GM12891 (cell line): ENCODE measurements at regions not wholly inside any gene's neighbourhood (a gene's known extent, or its start where the extent isn't known, plus 50 kb on each side); places are given as distances from the start of the nearest gene placed in this dataset.

Source experiments
- DNase-seq: peaks from one replicate; pipeline ENCODE4 v3.0.0; 2011; ENCODE audit warnings: low spot score; ENCODE audit not compliant: insufficient read length
- FAIRE-seq: peaks from 2 replicates; lab custom pipeline; 2011; peaks lifted over from hg19 to GRCh38; lab: Jason Lieb, UNC
- PAX5 ChIP-seq: IDR thresholded peaks from 2 replicates; pipeline ENCODE4 v1.6.1; 2011; ENCODE audit warnings: low read length, moderate library complexity, mild to moderate bottlenecking; ENCODE audit not compliant: insufficient read depth, severe bottlenecking
- POLR2A ChIP-seq: IDR thresholded peaks from 2 replicates; pipeline ENCODE4 v1.6.1; 2011; ENCODE audit warnings: low read depth, low read length, control low read depth
- POLR2AphosphoS5 ChIP-seq: IDR thresholded peaks from 2 replicates; pipeline ENCODE4 v1.6.1; 2011; ENCODE audit warnings: low read depth, low read length, control low read depth
- POU2F2 ChIP-seq: IDR thresholded peaks from 2 replicates; pipeline ENCODE4 v1.6.1; 2011; ENCODE audit warnings: low read depth, mild to moderate bottlenecking, control low read depth, low read length, moderate library complexity
- SPI1 ChIP-seq: IDR thresholded peaks from 2 replicates; pipeline ENCODE4 v1.6.1; 2011; ENCODE audit warnings: low read depth, low read length, control low read depth
- TAF1 ChIP-seq: IDR thresholded peaks from 2 replicates; pipeline ENCODE4 v1.6.1; 2011; ENCODE audit warnings: low read depth, low read length, control low read depth

DNA sequence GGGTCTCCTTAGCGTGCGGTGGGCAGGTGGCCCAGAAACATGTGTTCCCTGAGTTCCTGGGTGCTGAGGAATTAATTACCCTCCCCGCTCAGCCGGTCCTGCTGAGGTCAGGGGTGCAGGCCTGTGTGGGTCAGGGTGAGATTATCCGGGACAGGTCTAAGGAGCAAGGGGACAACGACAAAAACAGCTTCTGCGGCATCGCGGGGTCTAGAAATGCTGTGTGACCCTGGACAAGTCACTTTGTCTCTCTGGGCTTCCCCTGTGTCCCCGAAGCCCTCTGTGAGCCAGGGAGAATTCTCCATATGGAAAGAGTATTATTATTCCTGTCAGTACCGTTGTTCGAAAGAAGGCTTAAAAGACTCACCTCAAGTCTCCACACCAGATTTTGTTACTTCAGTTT, 186.1 kb downstream of the MN1 start:
- DNase-seq (no peak), FAIRE-seq (no peak)
- TF ChIP-seq PAX5 (no peak), POLR2AphosphoS5 (no peak), SPI1 (no peak), TAF1 (no peak), POLR2A (no peak), POU2F2 (no peak)

DNA sequence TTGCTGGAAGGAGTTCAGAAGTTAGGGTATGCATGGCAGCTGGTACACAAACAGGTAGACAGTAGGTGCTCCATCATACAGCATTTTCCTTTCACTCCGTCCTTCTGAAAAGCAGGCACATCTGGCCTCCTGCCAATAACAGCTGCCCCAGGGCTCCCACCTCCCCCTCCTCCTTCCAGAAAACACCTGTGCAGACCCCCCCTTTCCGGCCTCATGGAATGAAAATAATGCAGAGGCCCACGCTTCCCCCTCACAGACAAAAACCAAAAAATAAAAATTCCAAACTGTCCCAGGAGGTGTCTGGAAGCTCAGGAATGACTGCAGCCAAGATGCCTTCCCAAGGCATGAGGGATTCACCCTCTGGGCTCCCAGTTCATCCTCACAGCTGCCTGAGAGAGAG, 185.5 kb downstream of the MN1 start:
- FAIRE-seq = no peak
- no peak for TF ChIP-seq POU2F2
- no peak for TF ChIP-seq PAX5
- no peak for TF ChIP-seq SPI1
- no peak for TF ChIP-seq TAF1
- no peak for TF ChIP-seq POLR2A
- no peak for TF ChIP-seq POLR2AphosphoS5
- no peak for DNase-seq

DNA sequence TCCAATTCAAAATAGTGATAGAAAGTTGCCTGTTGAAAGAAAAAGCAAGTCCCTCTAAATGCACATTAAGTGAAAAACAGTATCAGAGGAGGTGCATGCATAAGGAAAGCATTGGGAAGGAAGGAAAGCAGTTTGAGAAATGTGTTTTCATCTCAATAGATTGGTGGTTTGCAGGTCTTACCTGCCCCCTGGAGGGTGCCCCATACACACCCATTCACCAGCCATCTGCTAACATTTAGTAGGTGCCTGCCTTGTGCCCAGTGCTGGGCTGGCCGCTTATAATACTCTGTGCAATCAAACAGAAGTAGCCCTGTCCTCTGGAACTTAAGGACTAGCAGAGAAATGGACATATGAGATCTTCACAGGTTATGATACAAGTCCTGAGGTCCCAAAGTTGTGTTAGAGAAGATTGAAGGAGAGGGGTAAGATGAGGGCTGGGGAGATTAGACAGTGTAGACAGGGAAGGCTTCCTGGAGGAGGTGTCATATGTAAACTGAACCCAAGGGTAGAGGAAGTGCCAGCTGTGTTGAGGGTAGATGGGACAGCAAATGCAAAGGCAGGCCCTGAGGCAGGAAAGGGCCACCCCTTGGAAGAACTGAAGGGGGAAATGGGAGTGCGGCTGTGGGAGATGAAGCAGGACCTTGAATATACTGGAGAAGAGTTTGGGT, 184.2 kb downstream of the MN1 start:
- FAIRE-seq (no peak), DNase-seq (no peak)
- TF ChIP-seq SPI1 = no peak
- TF ChIP-seq POLR2AphosphoS5 = no peak
- TF ChIP-seq TAF1 = no peak
- no peak for TF ChIP-seq POU2F2
- no peak for TF ChIP-seq PAX5
- no peak for TF ChIP-seq POLR2A

DNA sequence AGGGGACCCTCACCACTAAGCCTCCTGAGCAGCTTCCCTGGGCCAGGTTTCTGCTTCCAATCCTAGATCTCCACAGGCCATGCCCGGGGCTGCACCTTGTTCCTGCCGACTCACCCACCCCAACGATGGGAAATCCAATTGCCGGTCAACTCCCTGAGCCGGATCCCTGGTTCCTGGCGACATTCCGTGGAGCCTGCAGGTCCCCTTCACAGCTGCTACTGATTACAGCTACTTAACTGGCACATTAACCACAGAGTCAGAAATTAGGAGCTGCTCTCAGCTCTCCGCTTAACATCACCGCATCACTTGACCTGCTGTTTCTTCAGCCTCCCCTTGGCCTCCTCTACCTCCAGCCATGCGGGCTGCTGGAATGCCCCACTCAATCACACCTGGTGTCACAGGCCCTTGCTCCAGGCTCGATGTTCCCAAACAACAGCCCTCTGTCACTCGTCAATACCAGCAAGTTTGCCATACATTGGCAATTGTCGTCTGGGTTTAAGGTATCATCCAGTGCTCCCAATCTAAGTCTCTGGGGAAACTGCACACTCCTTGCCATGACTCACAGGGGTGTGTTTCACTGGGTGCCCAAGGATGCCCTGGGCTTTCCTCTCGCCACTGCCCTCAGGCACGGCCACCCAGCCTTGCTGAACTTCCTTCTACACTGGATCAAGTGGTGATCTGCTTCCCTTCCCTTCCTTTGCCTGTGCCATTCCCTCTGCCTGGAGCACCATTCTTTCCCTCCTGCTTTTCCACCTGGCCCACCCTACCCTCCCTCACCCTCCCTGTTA, 181.0 kb downstream of the MN1 start:
- no peak for DNase-seq
- no peak for TF ChIP-seq SPI1
- no peak for TF ChIP-seq POLR2AphosphoS5
- no peak for TF ChIP-seq PAX5
- no peak for TF ChIP-seq TAF1
- TF ChIP-seq POLR2A = no peak
- no peak for TF ChIP-seq POU2F2
- no peak for FAIRE-seq

DNA sequence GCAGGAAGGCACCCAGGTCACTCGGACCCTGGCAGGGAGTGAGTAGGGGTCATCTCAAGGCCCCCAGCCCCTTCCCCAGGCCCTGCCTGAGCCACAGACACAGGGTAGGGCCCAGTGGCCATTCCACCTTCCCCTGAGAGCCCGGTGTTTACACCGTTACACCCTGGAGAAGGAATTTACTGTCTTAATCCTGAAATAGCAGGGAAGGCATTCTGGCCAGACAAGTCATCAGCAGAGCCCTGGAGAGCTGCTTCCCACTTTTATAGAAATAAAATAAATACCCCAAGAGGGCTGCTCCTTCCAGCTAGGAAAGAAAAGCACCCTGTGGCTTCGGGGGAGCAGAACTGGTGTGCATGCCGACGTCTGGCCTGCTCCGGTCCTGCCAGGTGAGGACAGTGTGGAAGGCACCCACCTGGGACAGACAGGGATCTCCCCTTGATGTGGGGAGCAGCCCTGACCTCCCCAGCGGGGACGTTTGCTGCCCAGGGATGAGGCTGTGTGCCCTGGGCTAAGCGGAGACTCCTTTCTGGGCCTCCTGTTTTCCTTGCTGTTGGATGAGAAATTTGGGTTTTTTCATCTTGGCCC, 180.0 kb downstream of the MN1 start:
- TF ChIP-seq POLR2A (no peak), POLR2AphosphoS5 (no peak), PAX5 (no peak), POU2F2 (no peak), TAF1 (no peak), SPI1 (no peak)
- no peak for DNase-seq
- FAIRE-seq = no peak

DNA sequence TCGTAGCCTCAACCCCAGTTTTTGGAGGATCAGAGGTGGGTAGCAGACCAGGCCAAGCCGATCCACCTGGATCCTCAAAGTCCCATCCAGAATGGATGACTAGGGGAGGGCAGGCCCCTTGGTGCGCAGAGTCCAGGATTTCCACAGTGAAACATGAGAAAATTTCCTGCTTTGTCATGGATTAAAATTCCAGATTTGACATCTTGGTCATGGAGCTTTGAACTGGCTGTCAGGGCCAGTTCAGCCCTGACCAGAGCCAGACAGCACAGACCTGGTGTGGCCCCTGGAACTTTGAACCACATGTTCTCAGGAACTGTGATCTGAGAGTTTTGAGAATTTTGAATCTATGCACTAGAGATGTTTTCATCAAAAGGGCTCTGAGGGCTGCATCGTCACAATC, 177.5 kb downstream of the MN1 start:
- FAIRE-seq = no peak
- TF ChIP-seq PAX5 (no peak), TAF1 (no peak), SPI1 (no peak), POLR2A (no peak), POLR2AphosphoS5 (no peak)
- DNase-seq = no peak

DNA sequence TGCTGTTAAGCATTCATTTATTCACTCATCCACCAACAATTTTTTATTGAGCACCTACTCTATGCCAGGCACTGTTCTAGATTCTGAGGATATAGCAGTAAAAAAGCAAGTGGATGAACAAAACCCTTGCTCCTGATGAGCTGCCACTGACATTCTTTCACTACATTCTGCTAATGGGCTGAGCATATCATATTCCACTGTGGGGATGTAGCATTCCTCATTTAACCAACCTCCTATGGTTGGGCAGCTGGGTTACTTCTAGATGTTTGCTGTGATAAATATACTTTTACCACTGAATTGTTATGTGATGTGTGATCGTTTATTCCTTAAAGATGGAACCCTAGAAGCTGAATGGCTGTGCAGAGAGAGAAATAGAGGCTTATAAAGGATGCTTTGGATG, 176.9 kb downstream of the MN1 start:
- DNase-seq = no peak
- no peak for TF ChIP-seq POU2F2
- TF ChIP-seq TAF1 = no peak
- TF ChIP-seq POLR2AphosphoS5 = no peak
- no peak for TF ChIP-seq POLR2A
- TF ChIP-seq PAX5 = no peak
- no peak for TF ChIP-seq SPI1
- no peak for FAIRE-seq

DNA sequence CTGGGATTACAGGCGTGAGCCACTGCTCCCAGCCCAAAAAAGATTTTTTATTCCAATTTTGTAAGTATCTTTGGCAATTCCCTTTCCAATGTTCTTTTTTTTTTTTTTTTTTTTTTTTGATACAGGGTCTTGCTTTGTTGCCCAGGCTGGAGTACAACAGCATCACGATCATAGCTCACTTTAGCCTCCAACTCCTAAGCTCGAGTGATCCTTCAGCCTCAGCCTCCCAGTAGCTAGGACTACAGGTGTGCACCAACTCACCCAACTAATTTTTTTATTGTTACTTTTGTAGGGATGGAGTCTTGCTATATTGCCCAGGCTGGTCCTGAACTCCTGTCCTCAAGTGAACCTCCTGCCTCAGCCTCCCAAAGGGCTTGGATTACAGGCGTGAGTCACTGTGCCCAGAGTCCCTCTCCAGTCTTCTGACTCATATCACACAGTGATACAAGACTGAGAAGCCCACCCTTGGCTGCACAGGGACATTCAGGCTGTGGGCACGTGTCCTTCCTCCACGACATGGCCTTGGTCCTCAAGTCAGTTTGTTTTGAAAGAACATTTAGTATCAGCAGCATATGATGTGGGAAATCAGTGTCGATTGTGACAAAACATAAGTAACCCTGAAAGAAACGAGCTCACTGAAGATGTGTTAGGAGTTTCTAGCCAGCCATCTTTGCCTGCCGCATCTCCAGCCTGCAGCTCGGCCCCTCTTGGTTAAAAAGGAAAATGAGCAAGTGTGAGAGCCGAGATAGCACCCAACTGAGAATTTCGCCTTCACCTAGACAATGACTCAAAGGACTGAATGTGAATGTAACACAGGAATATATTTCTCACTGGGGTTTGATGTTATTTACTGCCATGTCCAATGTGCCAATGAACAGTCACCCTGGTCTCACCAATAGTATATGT, 175.5 kb downstream of the MN1 start:
- no peak for DNase-seq

More for the DNA sequence above, 175.5 kb downstream of the MN1 start:
- TF ChIP-seq TAF1 (no peak), POLR2AphosphoS5 (no peak), POLR2A (no peak), SPI1 (no peak)
- no peak for FAIRE-seq
